ENCODE measurements at regions not wholly inside any gene's neighbourhood (a gene's known extent, or its start where the extent isn't known, plus 50 kb on each side); places are given as distances from the start of the nearest gene placed in this dataset.

DNA sequence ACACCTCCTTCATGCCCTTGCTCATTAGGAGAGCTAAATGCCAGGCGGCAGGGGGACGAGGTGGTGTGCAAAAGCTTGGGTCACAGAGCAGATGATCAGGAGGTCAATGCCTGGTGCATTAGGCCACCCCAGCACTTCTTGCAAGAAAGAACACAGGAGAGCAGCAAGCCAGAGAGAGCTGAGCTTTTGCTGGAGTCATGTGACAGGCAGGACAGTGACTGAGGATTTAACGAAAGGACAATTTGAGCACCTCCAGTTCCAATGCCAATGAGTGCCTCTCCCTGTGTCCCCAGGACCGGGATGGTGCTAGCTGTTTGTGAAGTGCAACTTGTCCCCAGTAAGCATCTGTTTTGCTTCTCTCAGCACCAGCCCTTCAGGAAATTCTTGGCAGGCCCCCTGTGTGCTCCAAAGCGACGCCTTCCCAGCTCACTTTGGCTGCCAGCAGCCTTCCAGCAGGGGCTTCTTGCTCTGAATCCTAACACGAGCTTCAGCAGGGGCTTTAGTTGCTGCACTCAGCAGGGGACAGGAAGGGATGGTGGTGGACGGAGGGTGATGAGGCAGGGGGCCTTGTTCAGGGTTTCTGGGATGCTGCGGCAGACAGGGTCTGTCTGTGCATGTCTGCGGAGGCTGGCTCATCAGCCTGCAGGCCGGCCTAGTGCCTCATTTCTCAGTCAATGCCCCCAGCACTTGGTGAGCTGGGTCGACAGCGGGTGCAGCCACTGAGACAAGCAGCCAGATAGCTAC lies 368.1 kb downstream of the RPS24 start:
- TF ChIP-seq, protein P1, sequence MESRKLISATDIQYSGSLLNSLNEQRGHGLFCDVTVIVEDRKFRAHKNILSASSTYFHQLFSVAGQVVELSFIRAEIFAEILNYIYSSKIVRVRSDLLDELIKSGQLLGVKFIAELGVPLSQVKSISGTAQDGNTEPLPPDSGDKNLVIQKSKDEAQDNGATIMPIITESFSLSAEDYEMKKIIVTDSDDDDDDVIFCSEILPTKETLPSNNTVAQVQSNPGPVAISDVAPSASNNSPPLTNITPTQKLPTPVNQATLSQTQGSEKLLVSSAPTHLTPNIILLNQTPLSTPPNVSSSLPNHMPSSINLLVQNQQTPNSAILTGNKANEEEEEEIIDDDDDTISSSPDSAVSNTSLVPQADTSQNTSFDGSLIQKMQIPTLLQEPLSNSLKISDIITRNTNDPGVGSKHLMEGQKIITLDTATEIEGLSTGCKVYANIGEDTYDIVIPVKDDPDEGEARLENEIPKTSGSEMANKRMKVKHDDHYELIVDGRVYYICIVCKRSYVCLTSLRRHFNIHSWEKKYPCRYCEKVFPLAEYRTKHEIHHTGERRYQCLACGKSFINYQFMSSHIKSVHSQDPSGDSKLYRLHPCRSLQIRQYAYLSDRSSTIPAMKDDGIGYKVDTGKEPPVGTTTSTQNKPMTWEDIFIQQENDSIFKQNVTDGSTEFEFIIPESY (IDR thresholded peaks at IDR 0.05; ENCODE audit: borderline replicate concordance, low read depth): no peak
- TF ChIP-seq RAD21 (IDR thresholded peaks at IDR 0.05; ENCODE audit: low read length) (no peak), MXI1 (IDR thresholded peaks at IDR 0.05; ENCODE audit: low read depth, low read length) (no peak), FOSL2 (IDR thresholded peaks at IDR 0.05; ENCODE audit: borderline replicate concordance, low read depth) (no peak), POLR2AphosphoS5 (IDR thresholded peaks at IDR 0.05; ENCODE audit: low read depth, low read length) (no peak), EP300 (IDR thresholded peaks at IDR 0.05; ENCODE audit: borderline replicate concordance in 1 of 2, low read depth in 1 of 2, low read length in 1 of 2) (no peak), SMC3 (IDR thresholded peaks at IDR 0.05; ENCODE audit: low read depth, low read length) (no peak), ELF1 (IDR thresholded peaks at IDR 0.05) (no peak)
- TF ChIP-seq, protein P2, sequence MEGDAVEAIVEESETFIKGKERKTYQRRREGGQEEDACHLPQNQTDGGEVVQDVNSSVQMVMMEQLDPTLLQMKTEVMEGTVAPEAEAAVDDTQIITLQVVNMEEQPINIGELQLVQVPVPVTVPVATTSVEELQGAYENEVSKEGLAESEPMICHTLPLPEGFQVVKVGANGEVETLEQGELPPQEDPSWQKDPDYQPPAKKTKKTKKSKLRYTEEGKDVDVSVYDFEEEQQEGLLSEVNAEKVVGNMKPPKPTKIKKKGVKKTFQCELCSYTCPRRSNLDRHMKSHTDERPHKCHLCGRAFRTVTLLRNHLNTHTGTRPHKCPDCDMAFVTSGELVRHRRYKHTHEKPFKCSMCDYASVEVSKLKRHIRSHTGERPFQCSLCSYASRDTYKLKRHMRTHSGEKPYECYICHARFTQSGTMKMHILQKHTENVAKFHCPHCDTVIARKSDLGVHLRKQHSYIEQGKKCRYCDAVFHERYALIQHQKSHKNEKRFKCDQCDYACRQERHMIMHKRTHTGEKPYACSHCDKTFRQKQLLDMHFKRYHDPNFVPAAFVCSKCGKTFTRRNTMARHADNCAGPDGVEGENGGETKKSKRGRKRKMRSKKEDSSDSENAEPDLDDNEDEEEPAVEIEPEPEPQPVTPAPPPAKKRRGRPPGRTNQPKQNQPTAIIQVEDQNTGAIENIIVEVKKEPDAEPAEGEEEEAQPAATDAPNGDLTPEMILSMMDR (IDR thresholded peaks at IDR 0.05): no peak
- TF ChIP-seq, protein P3, sequence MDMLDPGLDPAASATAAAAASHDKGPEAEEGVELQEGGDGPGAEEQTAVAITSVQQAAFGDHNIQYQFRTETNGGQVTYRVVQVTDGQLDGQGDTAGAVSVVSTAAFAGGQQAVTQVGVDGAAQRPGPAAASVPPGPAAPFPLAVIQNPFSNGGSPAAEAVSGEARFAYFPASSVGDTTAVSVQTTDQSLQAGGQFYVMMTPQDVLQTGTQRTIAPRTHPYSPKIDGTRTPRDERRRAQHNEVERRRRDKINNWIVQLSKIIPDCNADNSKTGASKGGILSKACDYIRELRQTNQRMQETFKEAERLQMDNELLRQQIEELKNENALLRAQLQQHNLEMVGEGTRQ (IDR thresholded peaks at IDR 0.05; ENCODE audit: borderline replicate concordance, low read depth, low read length): no peak
